Tibial nerve (tissue), 4 donors: ENCODE measurements at regions not wholly inside any gene's neighbourhood (a gene's known extent, or its start where the extent isn't known, plus 50 kb on each side); places are given as distances from the start of the nearest gene placed in this dataset.

Source experiments
- EP300 ChIP-seq, 2 donors: sonication (generic); formaldehyde crosslinking; IDR thresholded peaks; one replicate each; pipeline ENCODE4 v1.6.1; 2017; ENCODE audit warnings: antibody characterized with exemption in 2 of 2, mild to moderate bottlenecking in 1 of 2
- POLR2A ChIP-seq, 2 donors: fragments of 450-650 bp; IDR thresholded peaks; one replicate each; pipeline ENCODE4 v1.6.1; 2017; ENCODE audit warnings: antibody characterized with exemption in 2 of 2, mild to moderate bottlenecking in 2 of 2, moderate library complexity in 2 of 2
- TF ChIP-seq, protein P1 (sequence below), 5 experiments: fragments of 200-600 bp in 3 of 5; fragments of 450-650 bp in 2 of 5; sonication (generic) in 3 of 5; IDR thresholded peaks; one replicate each; pipeline ENCODE4 v1.5.1; 2016 to 2019; ENCODE audit warnings: antibody characterized with exemption in 5 of 5, mild to moderate bottlenecking in 3 of 5, moderate library complexity in 2 of 5

DNA sequence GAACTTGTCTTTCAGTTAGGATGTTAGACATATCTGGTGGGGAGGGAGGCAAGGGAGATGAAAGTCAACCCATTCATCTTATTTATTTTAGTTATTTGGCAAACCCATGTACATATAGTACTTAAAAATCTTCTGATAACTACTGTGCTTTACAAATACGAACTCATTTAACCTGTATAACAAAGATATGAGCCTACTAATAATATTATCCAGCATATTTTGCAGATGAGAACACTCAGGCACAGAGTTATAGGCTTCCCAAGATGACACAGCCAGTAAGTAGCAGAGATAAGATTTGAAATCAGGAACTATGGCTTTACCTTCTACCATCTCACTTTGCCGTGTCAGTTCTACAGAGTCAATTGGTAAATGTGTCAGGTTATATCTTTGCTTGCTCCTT lies 262.6 kb upstream of the DOK6 start:
- TF ChIP-seq EP300 (IDR thresholded peaks at IDR 0.05) = no peak
- TF ChIP-seq, protein P1, sequence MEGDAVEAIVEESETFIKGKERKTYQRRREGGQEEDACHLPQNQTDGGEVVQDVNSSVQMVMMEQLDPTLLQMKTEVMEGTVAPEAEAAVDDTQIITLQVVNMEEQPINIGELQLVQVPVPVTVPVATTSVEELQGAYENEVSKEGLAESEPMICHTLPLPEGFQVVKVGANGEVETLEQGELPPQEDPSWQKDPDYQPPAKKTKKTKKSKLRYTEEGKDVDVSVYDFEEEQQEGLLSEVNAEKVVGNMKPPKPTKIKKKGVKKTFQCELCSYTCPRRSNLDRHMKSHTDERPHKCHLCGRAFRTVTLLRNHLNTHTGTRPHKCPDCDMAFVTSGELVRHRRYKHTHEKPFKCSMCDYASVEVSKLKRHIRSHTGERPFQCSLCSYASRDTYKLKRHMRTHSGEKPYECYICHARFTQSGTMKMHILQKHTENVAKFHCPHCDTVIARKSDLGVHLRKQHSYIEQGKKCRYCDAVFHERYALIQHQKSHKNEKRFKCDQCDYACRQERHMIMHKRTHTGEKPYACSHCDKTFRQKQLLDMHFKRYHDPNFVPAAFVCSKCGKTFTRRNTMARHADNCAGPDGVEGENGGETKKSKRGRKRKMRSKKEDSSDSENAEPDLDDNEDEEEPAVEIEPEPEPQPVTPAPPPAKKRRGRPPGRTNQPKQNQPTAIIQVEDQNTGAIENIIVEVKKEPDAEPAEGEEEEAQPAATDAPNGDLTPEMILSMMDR (IDR thresholded peaks at IDR 0.05) = no peak
- TF ChIP-seq POLR2A (IDR thresholded peaks at IDR 0.05) = no peak
